Liver (tissue), 2 donors: ENCODE measurements at regions not wholly inside any gene's neighbourhood (a gene's known extent, or its start where the extent isn't known, plus 50 kb on each side); places are given as distances from the start of the nearest gene placed in this dataset.

Source experiments
- FOXA1 ChIP-seq: IDR thresholded peaks from 2 replicates; pipeline ENCODE4 v1.6.1; 2016; ENCODE audit warnings: antibody characterized with exemption
- TF ChIP-seq, protein P1 (sequence below): fragments of 150-350 bp; IDR thresholded peaks from 2 replicates; pipeline ENCODE4 v1.5.1; 2017; ENCODE audit warnings: improper control_type of control experiment, low read depth, low read length; ENCODE audit not compliant: missing input control
- TF ChIP-seq, protein P2 (sequence below): IDR thresholded peaks from 2 replicates; pipeline ENCODE4 v1.6.1; 2016; ENCODE audit warnings: antibody characterized with exemption
- donor health status: healthy.

GRCh38 chr7:106476751-106477150 lies 184.2 kb downstream of the CCDC71L start:
- TF ChIP-seq, protein P1, sequence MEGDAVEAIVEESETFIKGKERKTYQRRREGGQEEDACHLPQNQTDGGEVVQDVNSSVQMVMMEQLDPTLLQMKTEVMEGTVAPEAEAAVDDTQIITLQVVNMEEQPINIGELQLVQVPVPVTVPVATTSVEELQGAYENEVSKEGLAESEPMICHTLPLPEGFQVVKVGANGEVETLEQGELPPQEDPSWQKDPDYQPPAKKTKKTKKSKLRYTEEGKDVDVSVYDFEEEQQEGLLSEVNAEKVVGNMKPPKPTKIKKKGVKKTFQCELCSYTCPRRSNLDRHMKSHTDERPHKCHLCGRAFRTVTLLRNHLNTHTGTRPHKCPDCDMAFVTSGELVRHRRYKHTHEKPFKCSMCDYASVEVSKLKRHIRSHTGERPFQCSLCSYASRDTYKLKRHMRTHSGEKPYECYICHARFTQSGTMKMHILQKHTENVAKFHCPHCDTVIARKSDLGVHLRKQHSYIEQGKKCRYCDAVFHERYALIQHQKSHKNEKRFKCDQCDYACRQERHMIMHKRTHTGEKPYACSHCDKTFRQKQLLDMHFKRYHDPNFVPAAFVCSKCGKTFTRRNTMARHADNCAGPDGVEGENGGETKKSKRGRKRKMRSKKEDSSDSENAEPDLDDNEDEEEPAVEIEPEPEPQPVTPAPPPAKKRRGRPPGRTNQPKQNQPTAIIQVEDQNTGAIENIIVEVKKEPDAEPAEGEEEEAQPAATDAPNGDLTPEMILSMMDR, result no peak
- TF ChIP-seq, protein P2, sequence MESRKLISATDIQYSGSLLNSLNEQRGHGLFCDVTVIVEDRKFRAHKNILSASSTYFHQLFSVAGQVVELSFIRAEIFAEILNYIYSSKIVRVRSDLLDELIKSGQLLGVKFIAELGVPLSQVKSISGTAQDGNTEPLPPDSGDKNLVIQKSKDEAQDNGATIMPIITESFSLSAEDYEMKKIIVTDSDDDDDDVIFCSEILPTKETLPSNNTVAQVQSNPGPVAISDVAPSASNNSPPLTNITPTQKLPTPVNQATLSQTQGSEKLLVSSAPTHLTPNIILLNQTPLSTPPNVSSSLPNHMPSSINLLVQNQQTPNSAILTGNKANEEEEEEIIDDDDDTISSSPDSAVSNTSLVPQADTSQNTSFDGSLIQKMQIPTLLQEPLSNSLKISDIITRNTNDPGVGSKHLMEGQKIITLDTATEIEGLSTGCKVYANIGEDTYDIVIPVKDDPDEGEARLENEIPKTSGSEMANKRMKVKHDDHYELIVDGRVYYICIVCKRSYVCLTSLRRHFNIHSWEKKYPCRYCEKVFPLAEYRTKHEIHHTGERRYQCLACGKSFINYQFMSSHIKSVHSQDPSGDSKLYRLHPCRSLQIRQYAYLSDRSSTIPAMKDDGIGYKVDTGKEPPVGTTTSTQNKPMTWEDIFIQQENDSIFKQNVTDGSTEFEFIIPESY, result no peak
- TF ChIP-seq FOXA1, result no peak
